Esophagus squamous epithelium (tissue), 4 donors: ENCODE measurements at regions not wholly inside any gene's neighbourhood (a gene's known extent, or its start where the extent isn't known, plus 50 kb on each side); places are given as distances from the start of the nearest gene placed in this dataset.

Source experiments
- POLR2A ChIP-seq, 4 donors: fragments of 450-650 bp; IDR thresholded peaks; one replicate each; pipeline ENCODE4 v1.6.1; 2017; ENCODE audit warnings: antibody characterized with exemption in 4 of 4, mild to moderate bottlenecking in 4 of 4, moderate library complexity in 3 of 4
- TF ChIP-seq, protein P1 (sequence below), 6 experiments: fragments of 450-650 bp in 4 of 6; fragments of 200-600 bp in 2 of 6; sonication (generic) in 2 of 6; IDR thresholded peaks; one replicate each; pipeline ENCODE4 v1.5.1; 2016 to 2019; ENCODE audit warnings: antibody characterized with exemption in 6 of 6, mild to moderate bottlenecking in 4 of 6, moderate library complexity in 4 of 6

DNA sequence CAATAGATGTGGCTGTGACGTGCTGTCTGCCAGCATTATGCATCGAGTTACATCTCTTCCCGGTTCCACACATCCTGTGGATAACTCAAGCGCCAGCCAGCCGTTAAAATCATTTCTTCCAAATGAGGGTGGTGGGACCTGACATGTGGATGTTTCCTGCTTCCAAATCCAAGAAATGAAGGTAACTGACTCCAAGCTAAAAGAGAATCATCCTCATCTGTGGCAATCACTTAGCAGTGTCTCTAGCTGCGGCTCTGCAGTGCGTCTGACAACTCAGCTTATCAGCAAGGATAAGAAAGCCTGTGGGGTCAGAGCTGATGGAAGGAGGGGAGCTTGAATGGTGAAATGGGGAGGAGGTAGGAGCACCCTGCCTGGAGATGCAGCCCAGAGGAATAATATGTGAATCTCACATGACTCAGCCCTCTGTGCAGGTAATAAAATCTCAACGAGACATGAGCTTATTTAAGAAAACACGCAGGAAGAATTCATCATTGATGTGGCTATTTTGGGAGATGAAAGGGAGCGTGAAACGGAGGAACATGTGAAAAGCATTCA is 382.2 kb upstream of the TRIB2 start:
- TF ChIP-seq, protein P1, sequence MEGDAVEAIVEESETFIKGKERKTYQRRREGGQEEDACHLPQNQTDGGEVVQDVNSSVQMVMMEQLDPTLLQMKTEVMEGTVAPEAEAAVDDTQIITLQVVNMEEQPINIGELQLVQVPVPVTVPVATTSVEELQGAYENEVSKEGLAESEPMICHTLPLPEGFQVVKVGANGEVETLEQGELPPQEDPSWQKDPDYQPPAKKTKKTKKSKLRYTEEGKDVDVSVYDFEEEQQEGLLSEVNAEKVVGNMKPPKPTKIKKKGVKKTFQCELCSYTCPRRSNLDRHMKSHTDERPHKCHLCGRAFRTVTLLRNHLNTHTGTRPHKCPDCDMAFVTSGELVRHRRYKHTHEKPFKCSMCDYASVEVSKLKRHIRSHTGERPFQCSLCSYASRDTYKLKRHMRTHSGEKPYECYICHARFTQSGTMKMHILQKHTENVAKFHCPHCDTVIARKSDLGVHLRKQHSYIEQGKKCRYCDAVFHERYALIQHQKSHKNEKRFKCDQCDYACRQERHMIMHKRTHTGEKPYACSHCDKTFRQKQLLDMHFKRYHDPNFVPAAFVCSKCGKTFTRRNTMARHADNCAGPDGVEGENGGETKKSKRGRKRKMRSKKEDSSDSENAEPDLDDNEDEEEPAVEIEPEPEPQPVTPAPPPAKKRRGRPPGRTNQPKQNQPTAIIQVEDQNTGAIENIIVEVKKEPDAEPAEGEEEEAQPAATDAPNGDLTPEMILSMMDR (IDR thresholded peaks at IDR 0.05): no peak
- no peak for TF ChIP-seq POLR2A (IDR thresholded peaks at IDR 0.05)
